Hematopoietic multipotent progenitor cell treated with erythropoietin and hydrocortisone succinate and interleukin-3 and kit ligand, for 6 days (in vitro differentiated cells): ENCODE measurements at regions not wholly inside any gene's neighbourhood (a gene's known extent, or its start where the extent isn't known, plus 50 kb on each side); places are given as distances from the start of the nearest gene placed in this dataset.

Experiments
- DNase-seq: peaks from one replicate; pipeline ENCODE4 v3.0.0-alpha.2; 2015

DNA sequence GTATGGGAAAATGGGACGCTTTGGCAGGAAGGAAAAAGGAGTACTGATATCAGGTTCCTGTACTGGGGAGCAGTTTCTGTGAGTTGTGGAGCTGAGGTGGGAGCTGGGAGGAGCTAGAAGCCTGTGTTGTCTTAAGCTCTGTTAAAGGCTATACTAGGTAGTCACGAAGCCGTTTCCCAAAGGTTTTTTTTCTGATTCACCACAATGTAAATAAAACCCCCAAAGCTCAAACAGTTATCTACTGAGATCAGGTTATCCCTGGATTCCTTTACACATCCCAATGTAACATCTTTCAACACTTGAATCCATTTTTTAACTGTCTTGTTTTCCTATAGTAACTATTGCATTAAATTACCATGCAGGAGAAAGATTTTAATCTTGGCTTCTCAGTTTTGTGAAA, 297.4 kb upstream of the SFRP2 start:
- DNase-seq = no peak

- DNase-seq = no peak
Measured at GRCh38 chr4:154084864-154085263, 296.0 kb upstream of the SFRP2 start.

- peak; percentile 7 for DNase-seq
Measured at GRCh38 chr4:154082760-154083535, 294.1 kb upstream of the SFRP2 start.

DNA sequence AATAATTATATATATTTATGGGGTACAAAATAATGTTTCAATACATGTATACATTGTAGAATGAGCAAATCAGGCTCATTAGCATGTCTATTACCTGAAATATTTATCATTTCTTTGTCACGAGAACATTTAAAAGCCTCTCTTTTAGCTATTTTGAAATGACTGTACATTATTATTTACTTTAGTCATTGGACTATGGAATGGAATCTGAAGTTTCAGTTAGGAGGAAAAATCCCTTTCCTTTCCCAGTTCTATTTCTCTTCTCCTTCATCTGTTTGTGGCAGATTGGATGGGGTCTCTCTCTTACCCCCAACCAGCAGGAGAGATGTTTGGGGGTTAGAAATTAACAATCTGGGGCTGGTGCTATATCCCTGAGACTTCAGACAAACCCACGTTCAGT, 292.5 kb upstream of the SFRP2 start:
- DNase-seq = no peak

- DNase-seq = no peak
Measured at GRCh38 chr4:154078504-154079350, 289.8 kb upstream of the SFRP2 start.

DNA sequence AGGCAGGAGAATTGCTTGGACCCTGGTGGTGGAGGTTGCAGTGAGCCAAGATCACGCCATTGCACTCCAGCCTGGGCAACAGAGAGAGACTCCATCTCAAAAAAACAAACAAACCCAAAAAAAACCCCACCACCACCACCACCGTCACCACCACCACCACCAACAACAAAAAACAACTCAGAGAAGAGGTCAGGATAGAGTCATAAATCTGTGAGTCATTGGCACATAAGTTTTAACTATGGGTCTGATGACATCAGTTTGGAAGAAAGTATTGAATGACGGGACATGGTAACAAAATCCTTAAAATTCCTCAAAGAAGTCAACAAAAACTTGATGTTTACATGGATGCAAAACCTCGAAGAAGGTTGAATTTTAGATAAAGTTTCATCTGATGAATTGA, 288.0 kb upstream of the SFRP2 start:
- no peak for DNase-seq

DNA sequence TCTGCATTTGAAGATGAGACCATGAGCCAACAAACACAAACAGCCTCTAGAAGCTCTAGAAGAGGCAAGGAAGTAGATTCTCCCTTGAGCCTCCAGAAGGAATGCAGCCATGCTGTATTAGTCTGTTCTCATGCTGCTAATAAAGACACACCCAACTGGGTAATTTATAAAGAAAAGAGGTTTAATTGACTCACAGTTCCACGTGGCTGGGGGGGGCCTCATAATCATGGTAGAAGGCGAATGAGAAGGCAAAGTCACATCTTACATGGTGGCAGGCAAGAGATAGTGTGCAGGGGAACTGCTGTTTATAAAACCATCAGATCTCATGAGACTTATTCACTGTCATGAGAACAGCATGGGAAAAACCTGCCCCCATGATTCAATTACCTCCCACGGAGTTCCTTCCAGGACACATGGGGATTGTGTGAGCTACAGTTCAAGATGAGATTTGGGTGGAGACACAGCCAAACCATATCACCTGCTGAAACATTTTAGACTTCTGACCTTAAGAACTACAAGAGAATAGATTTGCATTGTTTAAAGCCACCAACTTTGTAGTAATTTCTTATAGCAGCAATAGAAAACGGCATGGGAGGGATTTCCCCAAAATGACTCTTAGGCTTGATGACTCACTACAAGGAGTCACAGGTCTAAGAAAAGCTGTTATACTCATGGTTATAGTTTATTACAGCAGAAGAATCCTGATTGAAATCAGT, 284.4 kb upstream of the SFRP2 start:
- no peak for DNase-seq

DNA sequence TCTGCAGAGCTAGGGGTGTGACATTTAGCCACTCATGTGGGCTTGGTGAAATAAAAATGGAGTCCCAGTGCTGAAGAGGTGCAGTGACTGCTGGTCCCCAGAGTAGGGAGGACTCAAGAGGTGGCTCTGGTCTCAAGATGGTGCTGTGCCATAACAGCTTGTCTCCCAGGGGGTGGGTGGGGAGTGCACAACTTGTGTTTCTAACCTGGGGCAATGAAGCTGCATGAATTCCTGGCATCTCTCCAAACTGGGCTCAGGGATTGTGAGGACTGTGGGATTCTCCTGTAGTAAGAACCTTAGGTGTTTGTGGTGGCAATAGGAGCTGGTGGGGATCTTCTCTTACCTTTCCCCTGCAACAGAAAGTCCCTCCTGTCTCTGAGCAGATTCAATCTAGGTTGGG, 278.9 kb upstream of the SFRP2 start:
- DNase-seq = no peak

DNA sequence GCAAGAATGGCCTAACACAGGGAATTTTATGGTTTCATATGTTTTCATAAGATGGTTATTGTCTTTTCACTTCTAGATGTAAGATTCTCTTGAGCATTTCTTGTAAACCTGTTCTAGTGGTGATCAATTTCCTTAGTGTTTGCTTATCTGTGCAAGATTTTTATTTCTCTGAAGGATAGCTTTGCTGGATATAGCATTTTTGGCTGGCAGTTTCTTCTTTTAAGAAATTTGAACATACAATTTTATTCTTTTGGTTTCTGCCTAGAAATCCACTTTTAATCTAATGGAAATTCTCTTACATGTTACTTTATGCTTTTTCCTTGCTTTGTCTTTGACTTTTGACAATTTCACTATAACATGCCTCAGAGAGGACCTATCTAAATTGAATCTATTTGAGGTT, 276.5 kb upstream of the SFRP2 start:
- no peak for DNase-seq

GRCh38 chr4:154064244-154064643, 275.4 kb upstream of the SFRP2 start:
- DNase-seq = no peak

DNA sequence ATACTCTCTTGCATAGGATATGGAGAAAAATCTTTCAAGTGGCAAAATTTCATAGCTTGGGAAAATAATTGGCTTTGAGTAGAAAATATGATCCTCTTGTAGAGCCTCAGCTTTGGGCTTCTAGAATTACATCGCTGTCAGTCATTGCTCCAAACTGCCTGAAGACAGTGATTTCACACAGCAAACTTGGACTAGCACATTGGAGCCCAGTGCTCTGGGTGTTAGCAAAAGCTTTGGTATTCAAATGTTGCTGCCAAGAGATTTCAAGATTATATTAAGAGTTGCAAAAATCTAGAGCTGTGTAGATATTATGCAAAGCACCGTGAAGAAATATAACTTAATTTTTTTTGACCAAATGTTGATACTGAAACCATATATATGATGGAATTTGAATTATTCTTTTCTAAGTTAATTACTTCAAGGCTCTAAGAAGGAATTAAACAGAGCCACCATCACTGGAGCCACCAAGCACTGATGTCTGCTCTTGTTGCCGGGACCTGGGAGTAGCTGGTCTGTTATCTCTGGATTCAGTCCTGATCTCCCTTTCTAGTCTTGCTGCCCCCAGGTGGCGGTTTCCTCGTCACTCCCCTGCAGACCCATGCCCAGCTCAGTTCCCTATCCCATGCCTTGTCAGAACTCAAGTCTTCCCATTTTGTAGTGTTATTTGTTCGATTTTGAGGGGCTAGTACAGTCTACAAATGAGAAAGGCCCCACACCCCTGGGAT, 260.7 kb upstream of the SFRP2 start:
- DNase-seq = peak; percentile 2

DNA sequence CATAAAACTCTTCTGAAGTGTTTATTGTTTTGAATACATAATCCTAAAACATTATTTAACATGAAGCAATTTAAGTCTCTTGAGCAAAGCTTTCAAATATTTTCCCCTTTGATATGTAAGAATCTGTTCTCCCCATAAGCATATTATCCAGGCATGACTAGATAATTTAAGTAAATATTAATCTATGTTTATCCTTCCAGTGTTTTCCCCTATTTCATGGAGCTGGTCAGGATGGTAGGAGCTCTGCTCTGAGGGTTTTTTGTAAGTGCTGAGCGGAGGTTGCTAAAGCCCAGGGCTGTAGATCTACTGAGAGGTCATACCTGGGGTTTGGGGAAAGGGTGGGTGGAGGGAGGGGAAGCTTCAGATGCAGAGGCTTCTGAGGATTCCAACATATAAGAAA, 258.9 kb upstream of the SFRP2 start:
- no peak for DNase-seq

DNA sequence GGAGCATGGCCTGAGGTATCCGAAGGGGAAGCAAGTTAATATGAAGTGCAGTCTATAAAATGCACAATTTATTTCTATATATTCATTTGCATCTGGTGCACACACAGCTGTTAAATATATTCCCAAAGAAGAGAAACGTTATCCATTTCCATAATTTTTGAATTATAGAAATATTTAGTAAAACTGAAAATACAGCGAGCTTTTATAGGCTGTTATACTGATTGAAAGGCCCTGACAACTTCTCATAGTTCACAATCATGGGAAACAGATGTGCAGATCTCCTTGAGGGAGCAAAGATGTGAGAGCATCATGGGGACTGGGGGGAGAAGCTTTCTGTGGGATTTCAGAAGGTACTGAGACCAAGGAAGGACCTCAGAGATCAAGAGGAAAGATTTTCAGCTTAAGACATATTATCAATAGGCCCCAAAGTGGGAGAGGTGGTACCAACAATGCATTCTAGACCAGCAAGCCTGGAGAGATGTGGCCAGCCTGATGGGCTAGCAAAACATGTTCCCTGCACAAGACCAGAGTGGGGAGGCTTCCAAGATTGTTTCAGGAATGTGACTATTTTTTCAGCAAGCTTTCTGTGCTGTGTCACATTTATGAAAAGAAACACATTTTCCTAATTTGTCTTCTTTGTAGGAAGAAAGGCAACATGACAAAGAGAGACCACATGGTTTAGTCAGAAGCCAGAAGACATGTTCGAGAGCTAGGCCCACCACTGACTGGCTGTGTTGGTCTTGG, 256.0 kb upstream of the SFRP2 start:
- DNase-seq = no peak

DNA sequence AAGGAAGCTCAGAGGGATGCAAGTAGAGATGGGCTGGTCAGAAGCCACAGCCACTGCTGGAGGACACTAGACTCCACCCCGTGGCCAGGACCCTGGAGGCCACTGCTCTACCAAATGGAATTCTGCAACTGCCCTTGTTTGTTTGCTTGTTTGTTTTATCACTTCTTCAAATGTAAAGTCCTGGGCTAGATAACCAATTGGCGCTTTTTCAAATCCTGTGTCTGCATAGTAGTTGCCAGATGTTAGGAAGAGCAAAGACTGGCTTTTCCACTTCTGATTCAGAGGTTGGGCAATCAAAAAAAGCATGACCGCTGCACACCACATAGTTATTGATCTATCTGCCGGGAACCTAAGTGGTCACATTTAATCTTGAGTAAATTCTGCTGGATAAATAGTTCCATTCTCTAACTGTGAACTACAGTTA, 255.2 kb upstream of the SFRP2 start:
- DNase-seq = no peak

- DNase-seq = no peak
Measured at GRCh38 chr4:154041640-154042039, 252.8 kb upstream of the SFRP2 start.

GRCh38 chr4:154039435-154040343, 250.8 kb upstream of the SFRP2 start:
- no peak for DNase-seq

- no peak for DNase-seq
Measured at GRCh38 chr4:154036856-154037255, 248.0 kb upstream of the SFRP2 start.

GRCh38 chr4:154035341-154035740, 246.5 kb upstream of the SFRP2 start:
- no peak for DNase-seq

DNA sequence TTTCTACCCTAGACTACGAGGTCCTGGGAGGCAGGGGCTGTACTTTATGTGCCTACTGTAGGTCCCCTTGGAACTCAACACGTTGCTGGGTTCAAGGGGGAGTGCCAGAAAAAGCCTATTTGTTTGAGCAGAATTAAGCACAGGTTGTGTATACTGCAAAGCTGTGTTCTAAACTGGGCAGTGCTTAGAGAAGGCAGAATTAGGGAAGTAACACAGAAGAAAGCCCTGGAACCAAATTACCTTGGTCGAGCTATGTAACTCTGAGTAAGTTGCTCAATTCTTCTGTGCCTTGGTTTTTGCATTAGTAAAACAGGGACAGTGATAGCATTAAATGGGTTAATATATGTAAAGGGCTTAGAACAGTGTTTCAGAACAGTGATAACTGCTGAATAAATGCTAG, 245.0 kb upstream of the SFRP2 start:
- peak; percentile 1 for DNase-seq

DNA sequence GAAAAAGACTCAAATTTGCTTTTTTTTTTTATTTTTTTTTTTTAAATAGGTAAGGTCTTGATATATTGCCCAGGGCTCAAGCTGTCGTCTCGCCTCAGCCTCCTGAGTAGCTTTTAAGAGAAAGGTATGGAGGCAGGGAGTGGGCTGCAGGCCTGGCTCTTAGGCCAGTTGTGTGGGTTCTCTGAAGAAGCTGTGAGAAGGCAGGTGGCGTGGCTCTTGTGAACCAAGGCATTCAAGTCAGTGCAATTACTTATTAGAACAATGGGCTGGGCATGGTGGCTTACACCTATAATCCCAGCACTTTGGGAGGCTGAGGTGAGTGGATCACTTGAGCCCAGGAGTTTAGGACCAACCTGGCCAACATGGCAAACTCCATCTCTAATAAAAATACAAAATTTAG, 244.0 kb upstream of the SFRP2 start:
- no peak for DNase-seq

GRCh38 chr4:154030746-154031145, 241.9 kb upstream of the SFRP2 start:
- no peak for DNase-seq
